ENCODE measurements at regions not wholly inside any gene's neighbourhood (a gene's known extent, or its start where the extent isn't known, plus 50 kb on each side); places are given as distances from the start of the nearest gene placed in this dataset.

GRCh38 chr12:24034160-24034559, 84.7 kb upstream of the SOX5 start:
- 72 to 88% (median 85%) methylated on average over 3 of the region's 3 CpGs for whole genome bisulfite sequencing, 5 donors
- no peaks in the 10 kb centered on the region for H3K9me3 ChIP-seq
- H3K4me1 ChIP-seq: peaks cover 0 to 5% (median 0%) of the 10 kb centered on the region in 4 donors
- no peak for DNase-seq
- no peaks in the 10 kb centered on the region for H3K27me3 ChIP-seq
- no peak for TF ChIP-seq POLR2AphosphoS5 (IDR thresholded peaks at IDR 0.05)
- TF ChIP-seq CTCF (IDR thresholded peaks at IDR 0.05): no peak
- TF ChIP-seq EP300 (IDR thresholded peaks at IDR 0.05): no peak
- no peak for TF ChIP-seq POLR2A (IDR thresholded peaks at IDR 0.05)
- H3K27ac ChIP-seq: no peak overlapping the region
- no peaks in the 10 kb centered on the region for H3K36me3 ChIP-seq
- no peak overlapping the region for H3K4me3 ChIP-seq
- intact Hi-C loops (cut with DNase I; ENCODE audit: low total_unique reads): no loop called here

- TF ChIP-seq EP300 (IDR thresholded peaks at IDR 0.05) (no peak), CTCF (IDR thresholded peaks at IDR 0.05) (no peak), POLR2AphosphoS5 (IDR thresholded peaks at IDR 0.05) (no peak), POLR2A (IDR thresholded peaks at IDR 0.05) (no peak)
- Histone ChIP-seq H3K4me1 (peaks cover 0 to 4% (median 0%) of the 10 kb centered on the region in 4 donors), H3K4me3 (no peak overlapping the region), H3K36me3 (no peaks in the 10 kb centered on the region), H3K27me3 (no peaks in the 10 kb centered on the region), H3K9me3 (no peaks in the 10 kb centered on the region), H3K27ac (no peak overlapping the region)
- DNase-seq: no peak
- intact Hi-C loops (cut with DNase I; ENCODE audit: low total_unique reads): no loop called here
- WGBS, 5 donors: 57 to 73% (median 65%) methylated on average over 3 of the region's 3 CpGs
Measured at GRCh38 chr12:24027352-24027751, 77.9 kb upstream of the SOX5 start.

GRCh38 chr12:24025153-24025798, 75.8 kb upstream of the SOX5 start:
- peak in 2 of 7 experiments; percentile 13 to 19 for TF ChIP-seq CTCF (IDR thresholded peaks at IDR 0.05)
- no peak for TF ChIP-seq EP300 (IDR thresholded peaks at IDR 0.05)
- TF ChIP-seq POLR2A (IDR thresholded peaks at IDR 0.05): no peak
- no peak for TF ChIP-seq POLR2AphosphoS5 (IDR thresholded peaks at IDR 0.05)
- H3K27me3 ChIP-seq: no peaks in the 10 kb centered on the region
- 32 to 51% (median 46%) methylated on average over 3 of the region's 3 CpGs for WGBS, 5 donors
- H3K9me3 ChIP-seq: no peaks in the 10 kb centered on the region
- peaks cover 0 to 4% (median 0%) of the 10 kb centered on the region in 4 donors for H3K4me1 ChIP-seq
- intact Hi-C loops (cut with DNase I; ENCODE audit: low total_unique reads): no loop called here
- no peak for DNase-seq
- H3K27ac ChIP-seq: no peak overlapping the region
- H3K4me3 ChIP-seq: no peak overlapping the region
- H3K36me3 ChIP-seq: no peaks in the 10 kb centered on the region

- TF ChIP-seq POLR2AphosphoS5 (IDR thresholded peaks at IDR 0.05) (no peak), EP300 (IDR thresholded peaks at IDR 0.05) (no peak), CTCF (IDR thresholded peaks at IDR 0.05) (no peak), POLR2A (IDR thresholded peaks at IDR 0.05) (no peak)
- no peaks in the 10 kb centered on the region for H3K9me3 ChIP-seq
- intact Hi-C loops (cut with DNase I; ENCODE audit: low total_unique reads): no loop called here
- H3K4me3 ChIP-seq: no peak overlapping the region
- no peak overlapping the region for H3K27ac ChIP-seq
- no peak for DNase-seq
- no peaks in the 10 kb centered on the region for H3K27me3 ChIP-seq
- H3K36me3 ChIP-seq: no peaks in the 10 kb centered on the region
- H3K4me1 ChIP-seq: peaks cover 0 to 4% (median 0%) of the 10 kb centered on the region in 4 donors
Measured at GRCh38 chr12:24023081-24023480, 73.6 kb upstream of the SOX5 start.

All from stomach (tissue), 8 donors.